ENCODE measurements at regions not wholly inside any gene's neighbourhood (a gene's known extent, or its start where the extent isn't known, plus 50 kb on each side); places are given as distances from the start of the nearest gene placed in this dataset.

DNA sequence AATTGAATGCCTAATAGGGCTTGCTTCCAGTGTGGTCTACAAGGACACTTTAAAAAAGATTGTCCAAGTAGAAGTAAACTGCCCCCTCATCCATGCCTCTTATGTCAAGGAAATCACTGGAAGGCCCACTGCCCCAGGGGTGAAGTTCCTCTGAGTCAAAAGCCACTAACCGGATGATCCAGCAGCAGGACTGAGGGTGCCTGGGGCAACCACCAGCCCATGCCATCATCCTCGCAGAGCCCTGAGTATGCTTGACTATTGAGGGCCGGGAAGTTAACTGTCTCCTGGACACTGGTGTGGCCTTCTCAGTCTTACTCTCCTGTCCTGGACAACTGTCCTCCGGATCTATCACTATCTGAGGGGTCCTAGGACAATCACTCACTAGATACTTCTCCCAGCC is 411.5 kb downstream of the TENT5A start:
- Histone ChIP-seq H3K9me3 (no peaks in the 10 kb centered on the region), H3K4me3 (ENCODE audit: low read depth, low read length) (no peak overlapping the region), H3K36me3 (no peaks in the 10 kb centered on the region), H3K27me3 (no peaks in the 10 kb centered on the region), H3K4me1 (no peaks in the 10 kb centered on the region)
- TF ChIP-seq, protein P1, sequence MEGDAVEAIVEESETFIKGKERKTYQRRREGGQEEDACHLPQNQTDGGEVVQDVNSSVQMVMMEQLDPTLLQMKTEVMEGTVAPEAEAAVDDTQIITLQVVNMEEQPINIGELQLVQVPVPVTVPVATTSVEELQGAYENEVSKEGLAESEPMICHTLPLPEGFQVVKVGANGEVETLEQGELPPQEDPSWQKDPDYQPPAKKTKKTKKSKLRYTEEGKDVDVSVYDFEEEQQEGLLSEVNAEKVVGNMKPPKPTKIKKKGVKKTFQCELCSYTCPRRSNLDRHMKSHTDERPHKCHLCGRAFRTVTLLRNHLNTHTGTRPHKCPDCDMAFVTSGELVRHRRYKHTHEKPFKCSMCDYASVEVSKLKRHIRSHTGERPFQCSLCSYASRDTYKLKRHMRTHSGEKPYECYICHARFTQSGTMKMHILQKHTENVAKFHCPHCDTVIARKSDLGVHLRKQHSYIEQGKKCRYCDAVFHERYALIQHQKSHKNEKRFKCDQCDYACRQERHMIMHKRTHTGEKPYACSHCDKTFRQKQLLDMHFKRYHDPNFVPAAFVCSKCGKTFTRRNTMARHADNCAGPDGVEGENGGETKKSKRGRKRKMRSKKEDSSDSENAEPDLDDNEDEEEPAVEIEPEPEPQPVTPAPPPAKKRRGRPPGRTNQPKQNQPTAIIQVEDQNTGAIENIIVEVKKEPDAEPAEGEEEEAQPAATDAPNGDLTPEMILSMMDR (IDR thresholded peaks at IDR 0.05; ENCODE audit: low read depth, low read length) = no peak
- DNase-seq = no peak

DNA sequence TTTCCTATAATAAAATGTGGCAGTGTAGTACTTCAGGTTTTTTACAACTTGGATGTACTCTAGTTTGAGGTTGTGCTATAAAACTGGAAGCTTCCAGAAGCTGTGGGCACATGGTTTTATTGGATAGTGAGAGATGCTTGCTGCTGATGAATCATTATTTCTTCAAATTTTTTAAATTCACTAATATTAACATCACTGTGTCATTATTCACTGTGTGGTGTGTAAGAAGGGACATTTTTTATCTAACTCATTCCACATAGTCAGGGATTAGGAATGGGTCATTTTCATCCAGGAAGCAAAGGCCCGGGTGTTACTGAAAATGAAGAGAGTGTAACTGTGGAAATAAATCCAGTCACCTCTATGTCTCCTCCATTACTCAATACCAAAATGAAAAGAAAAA is 421.0 kb downstream of the TENT5A start:
- H3K4me1 ChIP-seq = no peaks in the 10 kb centered on the region
- no peaks in the 10 kb centered on the region for H3K9me3 ChIP-seq
- no peaks in the 10 kb centered on the region for H3K36me3 ChIP-seq
- TF ChIP-seq, protein P1 (IDR thresholded peaks at IDR 0.05; ENCODE audit: low read depth, low read length) = no peak
- no peak overlapping the region for H3K4me3 ChIP-seq (ENCODE audit: low read depth, low read length)
- no peaks in the 10 kb centered on the region for H3K27me3 ChIP-seq
- DNase-seq = no peak

DNA sequence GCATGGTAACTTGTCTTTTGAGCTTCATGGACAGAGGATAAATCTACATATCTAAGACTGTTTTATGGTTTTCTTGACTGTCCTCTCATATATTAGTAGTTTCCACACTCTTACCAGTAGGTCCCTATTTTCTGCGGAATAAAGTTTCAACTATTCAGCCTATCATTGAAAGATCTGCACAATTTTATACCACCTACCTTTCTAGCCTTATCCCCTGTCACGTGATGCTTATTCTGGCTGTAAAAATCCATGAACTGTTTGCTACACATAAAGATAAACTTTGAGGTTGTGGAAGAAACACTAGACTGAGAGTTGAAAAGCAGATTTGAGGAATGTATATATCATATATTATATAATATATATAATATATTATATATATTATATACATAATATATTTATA is 423.8 kb downstream of the TENT5A start:
- Histone ChIP-seq H3K9me3 (no peaks in the 10 kb centered on the region), H3K4me3 (ENCODE audit: low read depth, low read length) (no peak overlapping the region), H3K4me1 (no peaks in the 10 kb centered on the region), H3K36me3 (no peaks in the 10 kb centered on the region), H3K27me3 (no peaks in the 10 kb centered on the region)
- TF ChIP-seq, protein P1 (IDR thresholded peaks at IDR 0.05; ENCODE audit: low read depth, low read length) = no peak
- no peak for DNase-seq

DNA sequence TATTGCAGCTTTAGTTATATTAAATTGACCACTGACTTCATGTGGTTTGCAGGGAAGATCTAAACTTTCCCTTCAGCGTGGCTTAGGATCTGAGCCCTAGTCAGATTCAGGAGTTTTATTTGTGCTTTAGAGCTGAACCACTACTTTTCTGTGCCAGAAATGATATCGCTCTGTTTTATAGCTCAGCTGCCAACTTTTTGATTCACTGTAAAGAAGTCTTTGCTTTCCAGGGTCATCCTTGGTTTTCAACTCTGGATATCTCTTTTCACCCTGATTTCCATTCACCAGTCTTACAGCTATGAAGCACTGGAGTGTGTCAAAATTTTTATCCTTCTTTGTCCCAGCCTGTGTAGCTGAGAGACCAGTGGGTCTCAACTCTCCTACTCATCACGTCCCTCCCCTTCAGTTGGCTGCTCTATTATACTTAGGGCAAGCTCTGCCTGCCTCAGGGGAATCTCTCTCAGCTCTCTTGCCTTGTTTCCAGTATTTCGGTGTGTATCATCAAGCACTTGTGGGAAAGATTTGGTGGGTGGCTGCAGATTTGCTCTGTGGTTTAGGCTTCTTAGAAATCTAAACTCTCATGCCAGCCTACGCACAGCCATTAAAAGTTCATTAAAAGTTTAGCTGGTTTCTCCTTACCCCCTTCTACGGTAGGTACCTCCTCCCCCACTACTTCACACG is 425.5 kb downstream of the TENT5A start:
- Histone ChIP-seq H3K27me3 (no peaks in the 10 kb centered on the region), H3K9me3 (no peaks in the 10 kb centered on the region), H3K36me3 (no peaks in the 10 kb centered on the region), H3K4me1 (no peaks in the 10 kb centered on the region), H3K4me3 (ENCODE audit: low read depth, low read length) (no peak overlapping the region)
- TF ChIP-seq, protein P1 (IDR thresholded peaks at IDR 0.05; ENCODE audit: low read depth, low read length) = no peak
- no peak for DNase-seq

DNA sequence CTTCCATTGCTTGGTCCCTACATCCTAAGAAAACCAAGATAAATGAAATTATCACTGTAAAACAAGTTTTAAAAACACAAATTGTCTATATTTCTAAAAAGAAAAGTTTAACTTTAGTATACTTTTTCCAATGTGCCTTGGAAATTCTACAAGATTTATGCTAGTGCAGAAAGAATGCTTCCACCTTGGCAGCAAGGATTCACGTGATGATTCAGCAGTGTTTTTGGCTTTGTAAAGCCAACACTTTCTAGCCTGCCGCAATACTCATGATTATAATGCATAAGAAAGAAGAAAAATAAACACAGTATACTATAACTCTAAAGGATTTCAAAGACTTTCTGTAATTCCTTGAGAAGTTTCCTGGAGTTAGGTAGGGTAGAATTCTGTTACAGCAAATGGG is 442.7 kb downstream of the TENT5A start:
- H3K27me3 ChIP-seq = no peaks in the 10 kb centered on the region
- no peak for DNase-seq
- TF ChIP-seq, protein P1 (IDR thresholded peaks at IDR 0.05; ENCODE audit: low read depth, low read length) = no peak
- H3K4me1 ChIP-seq = no peaks in the 10 kb centered on the region
- no peaks in the 10 kb centered on the region for H3K9me3 ChIP-seq
- H3K36me3 ChIP-seq = no peaks in the 10 kb centered on the region
- no peak overlapping the region for H3K4me3 ChIP-seq (ENCODE audit: low read depth, low read length)

- Histone ChIP-seq H3K27me3 (no peaks in the 10 kb centered on the region), H3K36me3 (no peaks in the 10 kb centered on the region), H3K4me3 (ENCODE audit: low read depth, low read length) (no peak overlapping the region), H3K9me3 (no peaks in the 10 kb centered on the region), H3K4me1 (no peaks in the 10 kb centered on the region)
- TF ChIP-seq, protein P1 (IDR thresholded peaks at IDR 0.05; ENCODE audit: low read depth, low read length) = no peak
- no peak for DNase-seq
Observed at GRCh38 chr6:81308577-81309279, 443.8 kb downstream of the TENT5A start.
